Right lobe of liver (tissue), 4 donors: ENCODE measurements at regions not wholly inside any gene's neighbourhood (a gene's known extent, or its start where the extent isn't known, plus 50 kb on each side); places are given as distances from the start of the nearest gene placed in this dataset.

Experiments used
- POLR2A ChIP-seq: fragments of 450-650 bp; IDR thresholded peaks from one replicate; pipeline ENCODE4 v1.6.1; 2017; ENCODE audit warnings: antibody characterized with exemption, mild to moderate bottlenecking
- TF ChIP-seq, protein P1 (sequence below), 4 donors: fragments of 200-600 bp in 3 of 4; fragments of 450-650 bp in 1 of 4; IDR thresholded peaks; one replicate each; pipeline versions ENCODE4 v1.5.1 to v1.8.0; 2016 to 2022; ENCODE audit warnings: antibody characterized with exemption in 4 of 4, mild to moderate bottlenecking in 2 of 4
- donor health status: DM: no; HTN: no; CAD: no.
- donor health status: DM: no; HTN: no; CAD: no.
- donor health status: DM: no; HTN: yes; CAD: no.

GRCh38 chr18:56458770-56459712 is 179.4 kb downstream of the TXNL1 start:
- TF ChIP-seq, protein P1, sequence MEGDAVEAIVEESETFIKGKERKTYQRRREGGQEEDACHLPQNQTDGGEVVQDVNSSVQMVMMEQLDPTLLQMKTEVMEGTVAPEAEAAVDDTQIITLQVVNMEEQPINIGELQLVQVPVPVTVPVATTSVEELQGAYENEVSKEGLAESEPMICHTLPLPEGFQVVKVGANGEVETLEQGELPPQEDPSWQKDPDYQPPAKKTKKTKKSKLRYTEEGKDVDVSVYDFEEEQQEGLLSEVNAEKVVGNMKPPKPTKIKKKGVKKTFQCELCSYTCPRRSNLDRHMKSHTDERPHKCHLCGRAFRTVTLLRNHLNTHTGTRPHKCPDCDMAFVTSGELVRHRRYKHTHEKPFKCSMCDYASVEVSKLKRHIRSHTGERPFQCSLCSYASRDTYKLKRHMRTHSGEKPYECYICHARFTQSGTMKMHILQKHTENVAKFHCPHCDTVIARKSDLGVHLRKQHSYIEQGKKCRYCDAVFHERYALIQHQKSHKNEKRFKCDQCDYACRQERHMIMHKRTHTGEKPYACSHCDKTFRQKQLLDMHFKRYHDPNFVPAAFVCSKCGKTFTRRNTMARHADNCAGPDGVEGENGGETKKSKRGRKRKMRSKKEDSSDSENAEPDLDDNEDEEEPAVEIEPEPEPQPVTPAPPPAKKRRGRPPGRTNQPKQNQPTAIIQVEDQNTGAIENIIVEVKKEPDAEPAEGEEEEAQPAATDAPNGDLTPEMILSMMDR (IDR thresholded peaks at IDR 0.05), result no peak
- TF ChIP-seq POLR2A, result no peak
